ENCODE measurements at regions not wholly inside any gene's neighbourhood (a gene's known extent, or its start where the extent isn't known, plus 50 kb on each side); places are given as distances from the start of the nearest gene placed in this dataset.

DNA sequence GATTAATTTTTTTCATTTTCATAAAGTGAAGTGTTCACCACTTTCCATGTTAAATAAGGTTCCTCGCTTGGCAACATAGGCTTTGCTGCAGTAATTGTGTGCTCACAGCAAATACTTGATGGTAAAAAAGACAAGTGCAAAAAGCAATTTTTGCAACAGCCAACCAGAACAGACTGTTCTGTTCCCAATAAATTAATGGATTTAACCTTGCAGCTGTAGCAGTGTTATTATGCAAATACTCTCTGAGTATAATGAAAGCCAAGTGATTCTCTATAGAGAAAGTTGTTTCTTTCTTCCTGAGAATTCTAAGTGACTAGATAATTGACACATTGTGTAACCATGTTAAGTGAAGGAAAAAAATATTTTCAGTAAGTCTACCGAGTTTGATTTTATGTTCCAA is 183.7 kb upstream of the NAALADL2 start:
- no peak for DNase-seq

DNA sequence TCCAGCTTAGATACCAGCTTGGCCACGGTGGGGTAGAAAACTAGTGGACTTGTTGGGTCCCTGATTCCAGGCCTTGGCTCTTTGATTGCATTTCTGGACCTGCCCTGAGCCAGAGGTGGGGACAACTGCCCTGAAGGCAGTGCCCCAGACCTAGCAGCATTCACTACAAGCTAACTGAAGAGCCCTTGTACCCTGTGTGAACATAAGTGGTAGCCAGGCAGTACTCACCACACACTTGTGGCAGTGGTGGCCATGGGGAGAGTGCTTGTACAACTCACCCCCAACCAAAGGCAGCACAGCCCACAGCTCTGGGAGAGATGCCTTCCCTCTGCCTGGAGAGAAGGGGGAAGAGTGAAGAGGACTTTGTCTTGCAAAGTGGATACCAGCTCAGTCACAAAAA is 177.3 kb upstream of the NAALADL2 start:
- DNase-seq: no peak

DNA sequence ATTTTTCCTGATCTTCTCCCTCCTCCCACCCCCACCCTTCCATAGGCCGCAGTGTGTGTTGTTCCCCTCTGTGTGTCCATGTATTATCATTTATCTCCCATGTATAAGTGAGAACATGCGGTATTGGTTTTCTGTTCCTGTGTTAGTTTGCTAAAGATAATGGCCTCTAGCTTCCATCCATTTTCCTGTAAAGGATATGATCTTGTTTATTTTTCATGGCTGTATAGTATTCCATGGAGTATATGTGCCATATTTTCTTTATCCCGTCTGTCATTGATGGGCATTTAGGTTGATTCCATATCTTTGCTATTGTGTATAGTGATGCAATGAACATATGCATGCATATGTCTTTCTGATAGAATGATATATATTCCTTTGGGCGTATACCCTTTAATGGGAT is 173.3 kb upstream of the NAALADL2 start:
- no peak for DNase-seq

DNA sequence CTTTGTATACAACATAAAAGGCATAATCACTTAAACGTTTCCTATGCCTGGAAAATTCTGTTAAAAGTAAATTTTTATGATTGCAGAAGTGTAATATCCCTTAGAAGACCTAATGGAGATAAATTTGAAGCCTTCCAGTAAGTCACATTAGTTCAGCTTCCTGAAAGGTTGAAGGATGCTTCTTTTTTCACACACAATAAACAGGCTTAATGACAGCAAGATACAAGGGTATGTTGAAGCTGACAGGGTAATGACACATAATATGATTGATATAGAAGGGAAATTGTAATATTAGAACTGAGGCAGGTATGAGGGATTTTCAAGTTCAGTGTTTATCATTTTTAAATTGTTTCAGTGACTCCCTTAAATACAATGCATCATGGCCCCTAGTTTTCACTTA is 161.8 kb upstream of the NAALADL2 start:
- DNase-seq: no peak

DNA sequence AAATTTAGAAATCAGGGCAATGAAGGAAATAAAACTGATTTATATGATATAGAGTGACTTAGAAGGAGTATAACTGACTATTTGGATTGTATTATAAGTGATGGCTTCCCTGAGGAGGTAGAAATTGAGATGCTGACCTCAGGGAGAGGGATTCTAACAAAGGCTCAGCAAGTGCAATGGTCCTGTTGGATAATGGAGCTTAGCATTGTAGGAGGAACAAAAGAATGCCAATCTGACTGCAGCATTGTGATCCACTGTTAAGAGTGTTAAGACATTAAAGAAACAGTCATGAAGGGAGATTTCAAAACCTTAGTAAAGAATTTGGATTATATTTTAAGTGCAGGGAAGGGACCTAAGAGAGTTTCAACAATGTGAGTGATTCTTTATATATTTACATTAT is 158.4 kb upstream of the NAALADL2 start:
- DNase-seq: no peak

DNA sequence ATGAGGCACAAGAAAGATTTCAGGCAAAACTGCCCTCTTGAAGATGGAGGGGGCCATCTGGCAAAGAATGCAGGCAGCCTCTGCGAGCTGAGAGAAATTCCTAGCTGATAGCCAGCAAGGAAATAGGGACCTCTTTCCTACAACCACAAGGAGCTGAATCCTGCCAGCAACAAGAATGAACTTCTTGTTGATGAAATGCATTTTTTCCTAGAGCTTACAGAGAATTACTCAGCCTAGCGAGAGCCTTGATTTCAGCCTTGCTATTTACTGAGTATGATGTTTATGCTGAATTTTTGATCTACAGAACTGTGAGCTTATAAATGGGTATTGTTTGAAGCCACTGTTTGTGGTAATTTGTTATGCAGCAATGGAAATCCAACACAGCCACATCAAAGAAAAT is 148.5 kb upstream of the NAALADL2 start:
- no peak for DNase-seq

DNA sequence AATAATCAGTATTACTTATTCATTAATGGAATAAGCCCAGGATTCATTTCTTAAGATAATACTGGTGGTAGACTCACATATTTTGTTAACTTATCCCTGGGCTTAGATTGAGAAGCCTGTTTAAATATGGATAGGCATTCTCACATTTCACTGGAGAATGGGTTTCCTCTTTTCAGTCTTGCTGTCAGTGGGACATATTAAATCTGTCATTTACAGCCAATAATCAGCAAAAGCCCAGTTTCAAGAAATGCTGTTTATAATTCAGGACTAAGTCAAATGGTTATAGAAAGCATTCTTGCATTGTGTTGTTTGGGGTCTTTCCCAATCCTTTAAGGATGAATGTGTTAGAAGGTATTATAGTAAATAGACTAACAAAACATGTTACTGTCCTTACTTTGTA is 143.7 kb upstream of the NAALADL2 start:
- no peak for DNase-seq

DNA sequence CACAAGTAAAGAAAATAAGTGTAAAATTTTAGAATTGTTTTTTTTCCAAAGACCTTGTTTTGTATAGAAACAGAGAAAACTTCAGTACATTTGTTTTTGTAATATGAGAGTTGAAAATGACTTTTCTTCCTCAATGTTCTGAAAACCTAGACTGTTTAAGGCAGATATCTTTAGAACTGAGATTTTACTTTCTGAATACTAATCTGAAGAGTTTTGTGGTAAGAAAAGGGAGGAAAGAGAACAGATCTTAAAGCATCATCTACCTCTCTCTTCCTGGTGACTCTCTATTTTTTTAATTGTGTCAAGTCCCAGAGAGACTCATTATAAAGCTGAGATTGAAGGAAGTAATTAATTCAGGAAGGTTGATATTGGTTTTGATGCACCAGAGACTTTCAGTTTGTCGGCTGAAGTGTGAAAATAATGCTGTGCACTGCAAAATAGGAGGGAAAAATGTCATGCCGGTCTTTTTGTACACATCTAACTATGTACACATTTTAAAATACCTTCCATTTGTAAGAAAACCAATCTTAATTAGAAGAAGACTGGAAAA is 142.1 kb upstream of the NAALADL2 start:
- no peak for DNase-seq

DNA sequence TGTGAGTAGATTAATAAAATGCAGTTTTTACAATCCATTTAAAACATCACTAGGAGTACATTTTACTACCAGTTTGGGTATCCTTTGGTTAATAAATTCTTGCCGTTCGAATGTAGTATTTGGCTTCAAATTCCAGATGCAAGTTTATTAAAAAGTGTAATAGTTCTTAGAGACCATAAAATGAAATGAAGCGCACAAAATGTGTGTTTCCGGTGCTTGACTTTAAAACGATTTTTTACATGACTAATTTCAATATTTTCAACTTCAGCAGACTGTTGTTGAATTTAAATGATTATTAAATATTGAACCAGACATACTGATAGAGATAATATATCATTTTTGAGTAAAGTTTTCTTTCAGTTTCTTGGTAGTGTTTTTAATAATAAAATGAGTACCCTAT is 138.4 kb upstream of the NAALADL2 start:
- DNase-seq: no peak

DNA sequence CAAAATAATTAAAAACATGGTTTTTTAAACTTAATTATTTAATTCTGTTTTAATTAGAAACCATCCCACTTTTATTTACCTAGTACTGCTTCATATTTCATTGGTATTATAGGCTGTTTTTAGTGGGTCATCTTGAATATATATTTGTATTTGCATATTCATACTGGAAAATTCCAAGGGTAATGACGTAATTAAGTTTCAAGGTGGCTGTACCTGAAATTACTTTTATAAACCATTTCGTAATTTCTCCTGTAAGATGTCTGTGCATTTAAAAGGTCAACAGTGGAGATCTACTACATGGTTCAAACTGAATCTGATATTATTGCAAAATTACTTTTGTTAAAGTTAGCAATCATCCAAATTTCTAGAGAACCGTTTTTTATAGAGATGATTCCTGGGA is 133.8 kb upstream of the NAALADL2 start:
- no peak for DNase-seq

DNA sequence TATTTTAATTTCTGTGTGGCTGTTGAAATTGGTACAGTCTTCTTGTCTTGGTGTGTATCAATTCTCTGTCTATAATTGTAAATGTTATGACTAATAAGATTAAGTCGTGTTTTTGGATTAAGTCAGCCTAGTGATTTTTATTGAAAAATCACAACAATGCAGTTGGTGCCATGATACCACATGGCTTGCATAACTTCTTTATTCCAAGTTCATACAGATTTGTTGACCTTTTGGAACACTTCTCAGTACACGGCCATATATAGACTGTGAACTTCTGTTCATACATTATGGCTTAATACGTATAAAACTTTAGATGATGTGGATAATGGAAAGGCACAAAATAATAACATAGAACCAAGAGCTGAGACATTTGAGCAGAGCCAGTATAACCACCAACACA is 121.2 kb upstream of the NAALADL2 start:
- no peak for DNase-seq

DNA sequence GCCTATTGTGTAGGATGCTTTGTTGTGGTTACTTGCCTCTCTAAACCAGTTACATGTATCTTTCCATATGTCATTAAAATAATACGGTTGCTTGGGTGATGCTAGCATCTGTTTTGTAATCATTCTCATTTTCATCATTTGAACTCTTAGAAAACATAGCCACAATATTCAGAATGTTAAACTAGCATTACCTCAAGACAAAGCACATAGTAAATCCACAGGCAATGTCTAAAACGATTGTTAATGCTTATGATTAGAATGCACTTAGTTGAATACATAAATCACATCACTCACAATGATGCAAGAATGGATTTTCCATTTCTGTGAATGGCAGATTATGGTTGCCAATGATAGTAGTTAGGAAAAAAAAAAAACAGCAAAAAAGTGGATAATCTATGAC is 110.0 kb upstream of the NAALADL2 start:
- no peak for DNase-seq

DNA sequence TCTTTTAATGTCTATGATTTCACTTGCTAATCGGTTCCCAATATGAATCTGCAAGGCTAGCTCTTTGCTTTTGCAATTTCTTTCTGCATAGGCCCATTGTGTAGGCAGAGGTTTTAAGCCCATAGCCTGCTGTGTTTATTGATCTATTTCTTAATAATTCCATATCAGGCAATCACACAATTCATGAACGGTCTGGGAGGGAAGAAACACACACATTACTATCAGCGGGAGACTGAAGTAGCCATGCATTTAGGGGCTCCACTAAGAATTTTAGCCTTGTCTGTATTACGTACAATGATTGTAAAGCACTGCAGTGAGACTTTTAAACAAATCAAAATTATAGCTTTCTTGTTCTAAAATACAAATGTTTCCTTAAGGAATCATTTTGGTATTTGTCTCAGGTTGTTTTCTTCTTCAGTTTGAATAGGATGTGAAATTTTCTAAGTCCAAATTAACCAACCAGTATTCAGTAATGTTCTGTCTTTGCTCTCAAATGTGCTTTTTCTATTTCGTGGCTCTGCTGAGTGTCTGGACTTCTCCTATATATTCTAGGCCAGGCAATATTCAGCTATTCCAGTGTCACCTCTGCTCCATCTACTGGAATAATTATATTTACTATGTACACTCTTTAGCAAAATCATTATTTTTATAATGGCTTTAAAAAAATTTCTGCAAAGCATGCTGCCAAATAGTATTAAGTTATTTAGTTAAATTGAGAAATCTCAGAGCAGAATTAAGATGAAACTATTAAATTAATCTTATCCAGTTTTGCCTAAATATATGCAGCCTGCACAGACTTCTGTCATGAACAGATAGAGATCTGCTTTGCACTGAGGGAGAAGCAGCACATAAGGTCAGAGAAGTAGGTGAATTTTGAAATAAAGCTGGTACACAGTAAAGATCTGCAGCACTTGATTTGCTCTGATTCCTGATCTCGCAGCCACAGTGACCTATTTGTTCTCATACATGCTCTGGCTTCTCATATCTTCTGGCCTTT is 103.0 kb upstream of the NAALADL2 start:
- DNase-seq: no peak

DNA sequence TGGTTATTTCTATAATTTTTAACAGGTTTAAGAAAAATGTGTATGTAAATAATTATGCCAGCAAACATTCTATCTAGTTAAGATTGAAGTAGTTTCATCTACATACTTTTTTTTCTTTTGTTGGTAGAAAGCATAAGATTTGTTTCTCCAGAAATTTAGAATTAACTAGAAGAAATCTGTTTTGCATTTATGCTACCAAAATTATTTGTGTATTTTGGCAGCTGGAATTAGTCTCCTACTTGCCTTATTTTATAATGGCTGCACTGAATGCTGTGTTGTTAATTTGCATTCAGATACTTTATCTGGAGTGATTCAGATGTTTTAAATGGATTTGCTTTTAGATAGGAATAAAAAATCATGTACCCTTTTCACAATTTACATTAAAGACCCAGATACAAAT is 100.2 kb upstream of the NAALADL2 start:
- no peak for DNase-seq

DNA sequence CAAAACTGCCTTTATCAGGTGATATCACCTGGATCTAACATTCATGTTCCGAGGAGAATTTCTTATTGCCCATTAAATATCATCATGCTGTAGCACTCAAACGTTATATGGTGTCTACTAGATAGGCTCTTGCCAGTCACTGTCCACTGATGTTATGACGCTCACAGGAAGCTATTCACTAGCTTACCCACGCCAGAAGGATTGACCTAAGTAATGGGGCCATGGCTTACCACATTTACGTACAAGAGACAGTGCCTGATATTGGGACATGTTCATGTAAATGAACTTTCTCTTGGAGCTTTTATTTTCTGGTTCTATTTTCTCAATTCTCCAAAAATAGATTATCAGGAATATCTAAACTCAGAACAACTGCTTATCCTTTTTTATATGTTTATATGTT is 91.7 kb upstream of the NAALADL2 start:
- no peak for DNase-seq

DNA sequence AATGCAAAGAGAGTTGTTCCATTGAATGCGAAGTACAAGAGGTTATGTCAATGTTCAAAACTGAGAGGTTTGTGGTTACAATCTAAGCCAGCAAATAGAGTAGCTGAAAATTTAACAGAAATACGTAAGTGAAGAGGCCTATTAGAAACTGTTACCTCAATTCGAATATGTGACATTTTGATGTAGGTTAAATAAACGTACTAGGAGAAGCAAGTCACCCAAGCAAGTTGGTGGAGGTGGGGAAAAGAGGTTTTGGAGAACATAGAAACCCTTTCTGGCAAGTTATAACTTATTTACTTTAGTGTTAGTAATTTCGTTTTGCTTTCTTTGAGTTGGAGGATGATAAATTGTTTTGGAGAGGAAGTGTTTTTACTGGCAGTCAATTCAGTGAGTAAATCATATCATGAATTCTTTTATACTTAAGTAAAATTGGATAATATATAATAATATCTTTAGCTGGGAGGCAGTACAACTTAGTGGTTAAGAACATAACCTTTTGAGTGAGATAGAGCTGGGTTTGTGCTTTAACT is 91.2 kb upstream of the NAALADL2 start:
- DNase-seq: no peak

DNA sequence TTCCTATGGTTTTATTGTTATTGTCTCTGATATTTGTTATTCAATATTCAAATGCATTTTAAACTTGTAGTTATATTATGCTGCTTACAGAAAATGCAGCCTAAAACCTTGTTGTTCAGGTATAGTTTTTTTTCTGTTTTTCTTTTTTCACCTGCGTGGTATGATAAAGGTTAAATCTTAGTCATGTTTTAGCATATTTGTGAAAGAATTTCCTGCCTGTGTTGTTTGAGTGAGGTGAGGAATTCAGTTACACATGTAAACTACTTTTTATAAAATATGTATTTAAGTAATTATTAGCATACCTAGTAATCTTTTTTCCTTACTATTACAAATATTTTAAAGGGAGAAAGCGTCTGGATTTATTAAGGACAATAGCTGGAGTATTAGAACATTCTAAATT is 90.0 kb upstream of the NAALADL2 start:
- no peak for DNase-seq

DNA sequence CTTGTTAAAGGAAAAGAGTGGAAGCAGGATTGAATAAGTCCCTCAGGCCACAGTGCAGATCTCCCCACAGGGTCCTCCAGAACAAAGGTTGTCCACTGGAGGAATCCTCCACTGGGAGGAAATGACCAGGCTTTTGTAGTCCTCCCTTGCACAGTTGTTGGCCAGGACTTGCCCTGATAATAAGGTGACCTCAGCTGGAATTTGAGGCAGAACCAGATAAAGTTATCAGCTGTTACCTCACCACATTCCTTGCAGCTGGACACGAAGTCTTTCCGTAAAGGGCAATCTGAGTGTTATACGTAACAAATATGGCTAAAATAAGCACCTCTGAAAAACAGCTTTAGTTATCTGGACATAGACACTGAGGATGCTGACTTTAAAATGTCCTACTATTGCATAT is 83.5 kb upstream of the NAALADL2 start:
- no peak for DNase-seq

DNA sequence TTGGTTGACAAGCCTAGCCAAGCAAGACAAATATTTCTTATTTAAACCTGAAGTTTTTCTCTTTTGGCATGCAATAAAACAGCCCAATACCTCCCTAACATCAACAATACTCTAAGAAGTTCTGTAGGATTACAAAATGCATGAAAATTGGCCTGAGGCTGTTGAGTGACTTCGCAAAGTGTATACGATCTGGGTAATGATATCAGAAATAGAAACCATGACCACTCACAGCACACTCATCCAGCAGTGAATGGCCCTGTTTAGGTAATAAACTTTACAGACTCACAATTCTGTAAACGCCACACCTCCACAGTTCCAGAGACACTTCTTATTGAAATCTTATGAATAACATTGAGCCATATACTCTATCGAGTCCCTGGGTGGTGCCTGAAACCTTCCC is 83.0 kb upstream of the NAALADL2 start:
- no peak for DNase-seq

DNA sequence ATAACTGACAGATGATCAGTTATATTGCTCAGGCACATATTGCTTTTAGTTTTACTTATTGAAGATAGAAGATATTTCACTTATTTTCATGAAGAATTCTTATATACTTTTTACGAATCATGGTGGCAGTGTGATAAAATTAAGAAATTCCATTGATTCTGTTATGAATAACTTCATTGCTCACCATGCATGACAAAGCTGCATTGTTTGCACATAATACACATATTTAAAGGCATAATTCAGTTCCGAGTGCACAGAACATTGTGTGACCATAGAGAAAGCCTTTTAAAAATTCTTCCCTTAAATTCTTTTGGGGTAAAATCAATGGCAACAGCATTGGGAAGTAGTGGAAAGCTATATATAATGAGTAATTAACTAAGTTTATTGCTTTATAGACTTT is 82.5 kb upstream of the NAALADL2 start:
- no peak for DNase-seq

DNA sequence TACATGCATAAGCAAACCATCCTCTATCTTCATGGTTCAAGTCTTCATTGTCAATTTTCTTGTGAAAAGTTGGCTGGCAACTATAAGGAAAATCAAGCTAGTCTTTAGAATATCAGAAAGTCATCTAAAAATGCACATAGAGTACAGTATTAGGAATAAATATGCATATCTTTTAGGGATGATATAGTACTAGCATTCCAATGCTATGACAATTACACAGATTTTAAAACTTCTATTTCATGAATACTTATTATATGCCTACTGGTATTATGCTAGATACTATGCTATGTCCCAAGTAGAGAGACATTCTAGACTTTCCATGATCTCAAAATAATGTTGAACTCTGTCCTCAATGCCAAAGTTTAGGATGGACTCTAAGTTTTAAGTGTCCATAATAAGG is 81.3 kb upstream of the NAALADL2 start:
- no peak for DNase-seq

DNA sequence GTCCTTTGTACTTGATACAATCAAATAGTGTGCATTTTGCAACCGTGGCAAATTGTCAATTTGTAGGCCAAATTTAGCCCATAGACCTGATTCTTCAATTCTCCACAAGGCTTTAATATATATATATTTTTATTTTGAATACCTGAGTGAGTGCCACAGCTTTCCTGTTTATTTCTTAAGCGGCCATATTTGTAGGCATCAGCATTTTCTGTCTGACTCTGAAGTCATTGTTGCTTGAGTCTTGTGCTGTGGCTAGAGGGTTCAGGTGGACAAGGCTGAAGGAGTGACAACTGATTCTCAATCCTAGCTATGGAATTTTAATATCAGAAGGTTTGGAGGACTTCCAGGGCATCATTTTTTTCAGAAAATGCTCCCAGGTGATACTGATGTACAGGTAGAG is 75.6 kb upstream of the NAALADL2 start:
- no peak for DNase-seq

DNA sequence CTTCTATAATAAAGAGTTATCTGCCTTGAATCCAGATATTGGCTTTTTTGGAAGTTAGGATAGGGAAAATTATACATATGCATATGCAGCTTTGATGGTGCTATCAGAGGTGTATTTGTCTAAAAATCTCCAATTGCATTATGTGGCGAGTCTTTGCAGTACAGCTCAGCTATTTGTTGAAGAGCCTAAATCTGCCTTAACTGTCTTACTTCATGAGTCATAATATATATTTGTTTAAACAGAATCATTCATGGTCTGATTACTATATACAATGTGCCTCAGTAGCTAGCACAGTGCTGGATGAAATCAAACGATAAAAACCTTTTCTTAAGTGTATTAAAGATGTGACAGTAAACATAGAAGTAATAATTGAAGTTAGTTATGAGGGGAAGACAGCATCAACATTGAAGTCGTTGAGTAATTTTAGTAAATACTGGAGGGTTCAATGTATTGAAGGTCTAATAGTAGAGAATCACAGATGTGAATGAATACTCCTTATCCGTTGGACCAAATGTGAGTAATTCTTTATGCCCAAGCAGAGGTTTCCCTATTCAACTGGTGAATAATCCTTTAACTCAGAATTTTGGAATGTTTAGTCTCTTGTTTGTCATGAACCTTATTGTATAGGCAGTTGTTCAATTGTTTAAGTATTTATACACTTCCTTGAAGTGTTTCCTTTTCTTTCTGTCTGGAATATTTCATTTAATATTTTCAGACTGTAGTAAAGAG is 74.8 kb upstream of the NAALADL2 start:
- DNase-seq: no peak

DNA sequence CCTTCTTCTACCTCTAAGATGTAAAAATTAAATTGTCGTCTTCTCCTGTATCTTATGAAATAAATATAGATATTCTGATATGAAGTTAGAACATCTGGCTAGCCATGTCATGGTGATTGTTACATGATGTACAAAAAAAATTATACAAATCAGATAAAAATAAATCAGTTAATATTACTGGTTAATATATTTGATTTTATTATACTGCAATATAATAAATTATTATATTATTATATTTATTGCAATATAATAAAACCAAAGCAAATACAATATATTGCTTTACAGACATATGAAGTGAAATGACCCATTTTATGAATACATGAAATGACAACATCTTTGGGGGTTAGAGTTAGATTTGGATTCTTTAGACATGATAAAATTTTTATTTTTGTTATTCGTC is 72.3 kb upstream of the NAALADL2 start:
- DNase-seq: no peak
